ENCODE measurements at regions not wholly inside any gene's neighbourhood (a gene's known extent, or its start where the extent isn't known, plus 50 kb on each side); places are given as distances from the start of the nearest gene placed in this dataset.
"Not testable (repeated sequence)": the region's sequence is repeated elsewhere in the genome, so short reads cannot be mapped to it uniquely, and the experiment has no call there.

GRCh38 chr5:58182287-58182841 is 277.5 kb downstream of the PLK2 start:
- DNase-seq (ENCODE audit: low read depth, low spot score), result no peak
- Histone ChIP-seq H3K36me3 (ENCODE audit: insufficient read depth, low read length) (no peaks in the 10 kb centered on the region), H3K9ac (ENCODE audit: insufficient read length) (no peak overlapping the region), H3K9me3 (ENCODE audit: low read depth, low read length) (no peaks in the 10 kb centered on the region), H3K27ac (no peak overlapping the region), H3K4me3 (no peak overlapping the region)
- TF ChIP-seq FOXP2 (optimal IDR thresholded peaks at IDR 0.05; ENCODE audit: control extremely low read depth, extremely low read length, insufficient read depth) (no peak), POLR2AphosphoS5 (IDR thresholded peaks at IDR 0.05; ENCODE audit: borderline replicate concordance, low read depth, low read length) (no peak), EZH2 (IDR thresholded peaks at IDR 0.05) (no peak)

GRCh38 chr5:58181578-58182286 is 278.2 kb downstream of the PLK2 start:
- DNase-seq (ENCODE audit: low read depth, low spot score), result no peak
- Histone ChIP-seq H3K4me3 (no peak overlapping the region), H3K36me3 (ENCODE audit: insufficient read depth, low read length) (no peaks in the 10 kb centered on the region), H3K27ac (no peak overlapping the region), H3K9ac (ENCODE audit: insufficient read length) (no peak overlapping the region), H3K9me3 (ENCODE audit: low read depth, low read length) (no peaks in the 10 kb centered on the region)
- TF ChIP-seq EZH2 (IDR thresholded peaks at IDR 0.05) (no peak), POLR2AphosphoS5 (IDR thresholded peaks at IDR 0.05; ENCODE audit: borderline replicate concordance, low read depth, low read length) (no peak), FOXP2 (optimal IDR thresholded peaks at IDR 0.05; ENCODE audit: control extremely low read depth, extremely low read length, insufficient read depth) (no peak)

- Histone ChIP-seq H3K9me3 (ENCODE audit: low read depth, low read length) (no peaks in the 10 kb centered on the region), H3K9ac (ENCODE audit: insufficient read length) (no peak overlapping the region), H3K4me3 (no peak overlapping the region), H3K27ac (no peak overlapping the region), H3K36me3 (ENCODE audit: insufficient read depth, low read length) (no peaks in the 10 kb centered on the region)
- TF ChIP-seq EZH2 (IDR thresholded peaks at IDR 0.05) (no peak), POLR2AphosphoS5 (IDR thresholded peaks at IDR 0.05; ENCODE audit: borderline replicate concordance, low read depth, low read length) (no peak), FOXP2 (optimal IDR thresholded peaks at IDR 0.05; ENCODE audit: control extremely low read depth, extremely low read length, insufficient read depth) (no peak)
- DNase-seq (ENCODE audit: low read depth, low spot score), result no peak
These were observed 286.9 kb downstream of the PLK2 start for GRCh38 chr5:58172946-58173345.

- Histone ChIP-seq H3K9ac (ENCODE audit: insufficient read length) (no peak overlapping the region), H3K4me3 (no peak overlapping the region), H3K9me3 (ENCODE audit: low read depth, low read length) (no peaks in the 10 kb centered on the region), H3K36me3 (ENCODE audit: insufficient read depth, low read length) (no peaks in the 10 kb centered on the region), H3K27ac (no peak overlapping the region)
- TF ChIP-seq EZH2 (IDR thresholded peaks at IDR 0.05), result no peak
- TF ChIP-seq FOXP2 (optimal IDR thresholded peaks at IDR 0.05; ENCODE audit: control extremely low read depth, extremely low read length, insufficient read depth), result no peak
- TF ChIP-seq POLR2AphosphoS5 (IDR thresholded peaks at IDR 0.05; ENCODE audit: borderline replicate concordance, low read depth, low read length), result no peak
- no peak for DNase-seq (ENCODE audit: low read depth, low spot score)
These were observed 294.7 kb downstream of the PLK2 start for GRCh38 chr5:58165152-58165551.

GRCh38 chr5:58161889-58162288 is 298.0 kb downstream of the PLK2 start:
- H3K27ac ChIP-seq; H3K36me3 ChIP-seq (ENCODE audit: insufficient read depth, low read length); DNase-seq (ENCODE audit: low read depth, low spot score); H3K9me3 ChIP-seq (ENCODE audit: low read depth, low read length); H3K4me3 ChIP-seq; H3K9ac ChIP-seq (ENCODE audit: insufficient read length): not testable (repeated sequence)

GRCh38 chr5:58156973-58157701 is 302.7 kb downstream of the PLK2 start:
- Histone ChIP-seq H3K9ac (ENCODE audit: insufficient read length) (no peak overlapping the region), H3K4me3 (no peak overlapping the region), H3K9me3 (ENCODE audit: low read depth, low read length) (no peaks in the 10 kb centered on the region), H3K27ac (no peak overlapping the region), H3K36me3 (ENCODE audit: insufficient read depth, low read length) (no peaks in the 10 kb centered on the region)
- TF ChIP-seq EZH2 (IDR thresholded peaks at IDR 0.05), result no peak
- TF ChIP-seq FOXP2 (optimal IDR thresholded peaks at IDR 0.05; ENCODE audit: control extremely low read depth, extremely low read length, insufficient read depth), result no peak
- no peak for TF ChIP-seq POLR2AphosphoS5 (IDR thresholded peaks at IDR 0.05; ENCODE audit: borderline replicate concordance, low read depth, low read length)
- DNase-seq (ENCODE audit: low read depth, low spot score), result no peak

GRCh38 chr5:58156361-58156760 is 303.5 kb downstream of the PLK2 start:
- no peak for DNase-seq (ENCODE audit: low read depth, low spot score)
- TF ChIP-seq POLR2AphosphoS5 (IDR thresholded peaks at IDR 0.05; ENCODE audit: borderline replicate concordance, low read depth, low read length) (no peak), FOXP2 (optimal IDR thresholded peaks at IDR 0.05; ENCODE audit: control extremely low read depth, extremely low read length, insufficient read depth) (no peak), EZH2 (IDR thresholded peaks at IDR 0.05) (no peak)
- Histone ChIP-seq H3K27ac (no peak overlapping the region), H3K9me3 (ENCODE audit: low read depth, low read length) (no peaks in the 10 kb centered on the region), H3K9ac (ENCODE audit: insufficient read length) (no peak overlapping the region), H3K36me3 (ENCODE audit: insufficient read depth, low read length) (no peaks in the 10 kb centered on the region), H3K4me3 (no peak overlapping the region)

GRCh38 chr5:58153255-58153654 is 306.6 kb downstream of the PLK2 start:
- no peak overlapping the region for H3K27ac ChIP-seq
- H3K4me3 ChIP-seq, result no peak overlapping the region
- TF ChIP-seq POLR2AphosphoS5 (IDR thresholded peaks at IDR 0.05; ENCODE audit: borderline replicate concordance, low read depth, low read length) (no peak), FOXP2 (optimal IDR thresholded peaks at IDR 0.05; ENCODE audit: control extremely low read depth, extremely low read length, insufficient read depth) (no peak), EZH2 (IDR thresholded peaks at IDR 0.05) (no peak)
- no peaks in the 10 kb centered on the region for H3K36me3 ChIP-seq (ENCODE audit: insufficient read depth, low read length)
- no peaks in the 10 kb centered on the region for H3K9me3 ChIP-seq (ENCODE audit: low read depth, low read length)
- no peak for DNase-seq (ENCODE audit: low read depth, low spot score)
- no peak overlapping the region for H3K9ac ChIP-seq (ENCODE audit: insufficient read length)

All from SK-N-MC (cell line).